Activated T-cell treated with anti-CD3 and anti-CD28 coated beads, Interleukin-2, amount 50 U/mL, for 72 hours (primary cell): ENCODE measurements at regions not wholly inside any gene's neighbourhood (a gene's known extent, or its start where the extent isn't known, plus 50 kb on each side); places are given as distances from the start of the nearest gene placed in this dataset.

ENCODE experiments used
- ATAC-seq, 2 donors: fragments of 150-1000 bp; cut with Tn5 transposase; replicated peaks in 1 of 2; 2 replicates each; pipeline ENCODE4 v1.10.0; 2021; ENCODE audit warnings: moderate library complexity in 2 of 2, mild to moderate bottlenecking in 1 of 2
- DNase-seq, 2 donors: peaks; one replicate each; pipeline ENCODE4 v3.0.0; 2021 to 2022; ENCODE audit warnings: mixed read lengths in 1 of 2
- H3K27ac Mint-ChIP-seq: one replicate; pipeline ENCODE4 v1.8.0; 2022; ENCODE audit warnings: mild to moderate bottlenecking, moderate library complexity, mixed read lengths
- H3K27me3 Mint-ChIP-seq: one replicate; pipeline ENCODE4 v1.8.0; 2022; ENCODE audit warnings: low read depth, mixed read lengths
- H3K36me3 Mint-ChIP-seq, 2 donors: one replicate each; pipeline ENCODE4 v1.8.0; 2022; ENCODE audit warnings: mixed read lengths in 2 of 2, mild to moderate bottlenecking in 1 of 2; ENCODE audit not compliant: insufficient read depth in 2 of 2
- H3K4me1 Mint-ChIP-seq: one replicate; pipeline ENCODE4 v1.8.0; 2022; ENCODE audit warnings: low read depth, mixed read lengths
- H3K4me3 Mint-ChIP-seq, 2 donors: one replicate each; pipeline ENCODE4 v1.8.0; 2022; ENCODE audit warnings: mild to moderate bottlenecking in 2 of 2, mixed read lengths in 2 of 2, moderate library complexity in 2 of 2
- H3K9me3 Mint-ChIP-seq, 2 donors: one replicate each; pipeline ENCODE4 v1.8.0; 2022; ENCODE audit warnings: mixed read lengths in 2 of 2

DNA sequence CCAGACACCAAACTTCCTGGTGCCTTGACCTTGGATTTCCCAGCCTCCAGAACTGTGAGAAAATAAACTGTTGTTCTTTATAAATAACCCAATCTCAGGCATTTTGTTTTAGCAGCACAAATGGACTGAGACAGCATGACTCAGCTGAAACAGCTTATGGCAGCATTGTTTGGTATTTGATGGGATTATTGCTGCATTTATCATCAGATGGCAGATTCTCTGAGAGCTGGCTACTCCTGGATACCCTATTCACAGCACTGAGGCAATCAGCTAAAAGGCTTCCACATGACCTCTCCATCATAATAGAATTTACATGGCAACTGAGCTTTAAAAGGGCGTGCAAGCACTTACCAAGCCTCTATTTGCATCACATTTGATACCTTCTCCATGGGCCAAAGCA, 623.1 kb upstream of the CPEB2 start:
- no peaks in the 10 kb centered on the region for H3K9me3 Mint-ChIP-seq
- H3K4me1 Mint-ChIP-seq: no peaks in the 10 kb centered on the region
- H3K4me3 Mint-ChIP-seq: no peak overlapping the region
- ATAC-seq: no peak
- no peak overlapping the region for H3K27ac Mint-ChIP-seq
- H3K36me3 Mint-ChIP-seq: no peaks in the 10 kb centered on the region
- peaks cover 7% of the 10 kb centered on the region for H3K27me3 Mint-ChIP-seq
- DNase-seq: no peak

GRCh38 chr4:14383652-14384051, 618.6 kb upstream of the CPEB2 start:
- H3K27ac Mint-ChIP-seq: no peak overlapping the region
- no peaks in the 10 kb centered on the region for H3K36me3 Mint-ChIP-seq
- peaks cover 12% of the 10 kb centered on the region for H3K27me3 Mint-ChIP-seq
- H3K4me3 Mint-ChIP-seq: no peak overlapping the region
- no peak for ATAC-seq
- DNase-seq: no peak
- peaks cover 0 to 2% of the 10 kb centered on the region in 2 donors for H3K9me3 Mint-ChIP-seq
- no peaks in the 10 kb centered on the region for H3K4me1 Mint-ChIP-seq

- DNase-seq (no peak), ATAC-seq (no peak)
- Mint-ChIP-seq H3K4me1 (no peaks in the 10 kb centered on the region), H3K27ac (no peak overlapping the region), H3K4me3 (no peak overlapping the region), H3K9me3 (peaks cover 0 to 2% of the 10 kb centered on the region in 2 donors), H3K27me3 (peaks cover 16% of the 10 kb centered on the region), H3K36me3 (no peaks in the 10 kb centered on the region)
Measured at GRCh38 chr4:14384824-14385223, 617.5 kb upstream of the CPEB2 start.

DNA sequence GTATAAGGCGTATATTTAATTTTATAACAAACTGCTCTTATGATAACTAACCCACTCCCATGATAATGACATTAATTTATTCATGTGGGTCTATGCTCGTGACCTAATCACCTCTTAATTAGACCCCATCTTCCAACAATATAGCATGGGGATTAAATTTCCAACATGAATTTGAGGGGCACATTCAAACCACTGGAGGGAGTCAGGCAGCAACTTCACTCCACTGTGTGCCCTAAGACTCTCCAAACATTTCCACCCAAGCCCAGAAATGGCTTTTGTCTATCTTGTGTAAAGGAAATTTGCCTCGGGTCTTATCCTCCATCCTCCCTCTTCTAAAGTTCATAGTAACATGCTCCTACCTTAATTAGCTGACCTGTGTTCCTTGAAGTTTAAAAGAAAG, 616.1 kb upstream of the CPEB2 start:
- no peak overlapping the region for H3K4me3 Mint-ChIP-seq
- peaks cover 0 to 2% of the 10 kb centered on the region in 2 donors for H3K9me3 Mint-ChIP-seq
- peaks cover 17% of the 10 kb centered on the region for H3K27me3 Mint-ChIP-seq
- no peak for ATAC-seq
- DNase-seq: no peak
- H3K27ac Mint-ChIP-seq: no peak overlapping the region
- no peaks in the 10 kb centered on the region for H3K36me3 Mint-ChIP-seq
- no peaks in the 10 kb centered on the region for H3K4me1 Mint-ChIP-seq

- Mint-ChIP-seq H3K4me1 (no peaks in the 10 kb centered on the region), H3K36me3 (no peaks in the 10 kb centered on the region), H3K27ac (no peak overlapping the region), H3K9me3 (peaks cover 0 to 2% of the 10 kb centered on the region in 2 donors), H3K4me3 (no peak overlapping the region), H3K27me3 (peaks cover 17% of the 10 kb centered on the region)
- ATAC-seq (no peak), DNase-seq (no peak)
Measured at GRCh38 chr4:14387647-14388046, 614.6 kb upstream of the CPEB2 start.

DNA sequence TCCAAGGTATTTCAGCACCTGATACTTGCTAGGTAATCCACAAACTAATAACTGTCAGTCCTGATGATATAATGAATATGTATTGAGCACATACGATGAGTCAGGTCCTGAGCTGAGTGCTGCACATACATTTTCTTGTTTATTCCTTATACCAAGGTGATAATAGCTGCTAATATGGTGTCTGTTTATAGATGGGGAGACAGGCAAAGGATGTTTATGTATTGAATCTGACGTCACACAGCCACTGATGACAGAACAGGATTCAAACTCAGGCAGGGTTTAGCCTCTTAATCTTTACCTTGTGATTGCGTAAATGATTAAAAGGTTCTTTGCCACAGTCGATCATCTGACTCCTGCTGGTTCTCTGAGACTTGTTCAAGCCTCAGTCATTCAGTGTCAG, 609.9 kb upstream of the CPEB2 start:
- DNase-seq (no peak), ATAC-seq (no peak)
- H3K27me3 Mint-ChIP-seq: peaks cover 5% of the 10 kb centered on the region
- no peak overlapping the region for H3K4me3 Mint-ChIP-seq
- H3K4me1 Mint-ChIP-seq: no peaks in the 10 kb centered on the region
- H3K9me3 Mint-ChIP-seq: peaks cover 0 to 2% of the 10 kb centered on the region in 2 donors
- H3K27ac Mint-ChIP-seq: no peak overlapping the region
- H3K36me3 Mint-ChIP-seq: no peaks in the 10 kb centered on the region

DNA sequence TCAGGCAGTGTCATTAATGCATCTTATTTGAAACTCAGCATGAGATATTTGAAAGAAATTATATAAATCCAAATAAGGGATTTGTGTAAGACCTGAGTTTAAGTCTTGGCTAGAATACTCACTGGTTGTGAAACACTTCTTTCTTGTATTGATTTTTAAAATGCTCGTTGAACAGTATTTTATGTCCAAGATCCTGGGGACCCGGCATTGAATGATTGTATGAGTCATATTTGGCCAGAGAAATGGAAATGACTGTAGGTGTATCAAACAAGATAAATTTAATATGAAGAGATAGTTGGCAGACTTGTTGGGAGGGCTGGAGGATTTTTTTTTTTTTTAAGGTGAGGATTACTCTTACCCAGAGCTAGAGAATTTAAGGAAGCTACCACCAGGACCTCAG, 606.1 kb upstream of the CPEB2 start:
- DNase-seq (no peak), ATAC-seq (no peak)
- Mint-ChIP-seq H3K4me1 (no peaks in the 10 kb centered on the region), H3K27ac (no peak overlapping the region), H3K4me3 (no peak overlapping the region), H3K9me3 (peaks cover 3 to 4% of the 10 kb centered on the region in 2 donors), H3K27me3 (no peaks in the 10 kb centered on the region), H3K36me3 (peaks cover 0 to 2% of the 10 kb centered on the region in 2 donors)

- ATAC-seq (no peak), DNase-seq (no peak)
- Mint-ChIP-seq H3K9me3 (peaks cover 6 to 11% of the 10 kb centered on the region in 2 donors), H3K4me3 (no peak overlapping the region), H3K27me3 (no peaks in the 10 kb centered on the region), H3K4me1 (no peaks in the 10 kb centered on the region), H3K27ac (no peak overlapping the region), H3K36me3 (peaks cover 2 to 7% of the 10 kb centered on the region in 2 donors)
Measured at GRCh38 chr4:14399848-14400247, 602.4 kb upstream of the CPEB2 start.

DNA sequence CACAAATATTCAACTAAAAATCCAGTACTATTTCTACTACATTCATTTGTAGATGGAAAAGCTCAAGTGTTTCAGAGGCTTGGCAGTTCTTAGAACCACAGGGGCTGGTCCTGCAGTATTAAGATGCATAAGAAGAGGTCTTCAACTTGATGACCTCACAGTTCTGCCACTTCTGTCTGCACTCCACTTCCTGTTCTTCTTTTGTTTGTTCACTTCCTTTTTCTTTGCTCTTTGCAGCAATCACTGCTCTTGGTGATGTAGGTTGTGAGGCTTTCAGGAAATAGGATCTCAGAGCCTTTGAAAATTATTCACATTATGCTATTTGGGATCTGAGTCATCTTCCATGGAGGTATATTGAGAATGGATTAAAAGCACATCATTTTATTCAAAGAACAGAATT, 602.0 kb upstream of the CPEB2 start:
- Mint-ChIP-seq H3K27ac (no peak overlapping the region), H3K36me3 (peaks cover 2 to 7% of the 10 kb centered on the region in 2 donors), H3K4me3 (no peak overlapping the region), H3K27me3 (no peaks in the 10 kb centered on the region), H3K9me3 (peaks cover 6 to 11% of the 10 kb centered on the region in 2 donors), H3K4me1 (no peaks in the 10 kb centered on the region)
- no peak for DNase-seq
- no peak for ATAC-seq

DNA sequence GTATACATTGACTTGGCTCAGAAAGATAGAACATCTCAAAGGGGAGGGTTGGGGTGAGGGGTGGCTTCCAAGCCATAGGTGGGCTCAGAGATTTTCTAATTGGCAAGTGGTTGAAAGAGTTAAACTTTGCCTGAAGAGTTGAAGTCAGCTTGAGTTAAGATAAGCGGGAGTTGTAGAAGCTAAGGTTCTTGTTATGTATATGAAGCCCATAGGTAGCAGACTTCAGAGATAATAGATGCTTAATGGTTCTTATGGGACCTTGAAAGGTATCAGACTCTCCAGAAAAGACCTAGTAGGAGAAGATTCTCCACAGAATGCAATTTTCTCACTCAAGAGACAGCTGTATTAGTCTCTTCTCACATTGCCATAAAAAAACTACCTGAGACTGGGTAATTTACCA, 599.1 kb upstream of the CPEB2 start:
- DNase-seq (no peak), ATAC-seq (no peak)
- Mint-ChIP-seq H3K27ac (no peak overlapping the region), H3K4me3 (no peak overlapping the region), H3K36me3 (peaks cover 2 to 7% of the 10 kb centered on the region in 2 donors), H3K27me3 (no peaks in the 10 kb centered on the region), H3K4me1 (no peaks in the 10 kb centered on the region), H3K9me3 (peaks cover 7 to 11% of the 10 kb centered on the region in 2 donors)

- Mint-ChIP-seq H3K9me3 (peaks cover 6 to 11% of the 10 kb centered on the region in 2 donors), H3K4me1 (no peaks in the 10 kb centered on the region), H3K36me3 (peaks cover 2 to 5% of the 10 kb centered on the region in 2 donors), H3K4me3 (no peak overlapping the region), H3K27me3 (no peaks in the 10 kb centered on the region), H3K27ac (no peak overlapping the region)
- ATAC-seq: no peak
- no peak for DNase-seq
Measured at GRCh38 chr4:14404730-14405129, 597.6 kb upstream of the CPEB2 start.

- ATAC-seq: no peak
- H3K4me3 Mint-ChIP-seq: no peak overlapping the region
- H3K4me1 Mint-ChIP-seq: no peaks in the 10 kb centered on the region
- no peak for DNase-seq
- H3K9me3 Mint-ChIP-seq: peaks cover 1 to 2% of the 10 kb centered on the region in 2 donors
- H3K36me3 Mint-ChIP-seq: no peaks in the 10 kb centered on the region
- H3K27ac Mint-ChIP-seq: no peak overlapping the region
- no peaks in the 10 kb centered on the region for H3K27me3 Mint-ChIP-seq
Measured at GRCh38 chr4:14410516-14410915, 591.8 kb upstream of the CPEB2 start.

DNA sequence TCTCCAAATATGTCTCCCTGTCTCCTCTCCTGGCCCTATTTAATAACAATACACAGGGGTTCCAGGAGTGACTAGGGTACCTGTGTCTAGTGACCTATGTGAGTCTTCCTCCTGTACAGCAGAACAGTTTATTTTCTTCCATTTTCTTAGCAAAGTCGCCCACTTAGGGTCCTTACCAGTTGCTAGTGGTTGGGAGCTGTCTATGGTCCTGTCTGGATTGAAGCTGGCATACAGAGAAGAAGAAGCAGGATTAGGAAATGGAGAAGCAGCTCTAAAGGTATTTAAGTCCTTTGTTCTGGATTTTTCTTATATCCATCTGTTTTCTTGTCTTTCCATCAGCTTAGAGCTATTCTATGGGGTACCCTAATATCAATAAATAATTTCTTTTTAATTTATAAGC, 587.1 kb upstream of the CPEB2 start:
- ATAC-seq (no peak), DNase-seq (no peak)
- no peaks in the 10 kb centered on the region for H3K9me3 Mint-ChIP-seq
- H3K4me3 Mint-ChIP-seq: no peak overlapping the region
- H3K4me1 Mint-ChIP-seq: no peaks in the 10 kb centered on the region
- H3K27ac Mint-ChIP-seq: no peak overlapping the region
- H3K36me3 Mint-ChIP-seq: no peaks in the 10 kb centered on the region
- no peaks in the 10 kb centered on the region for H3K27me3 Mint-ChIP-seq

DNA sequence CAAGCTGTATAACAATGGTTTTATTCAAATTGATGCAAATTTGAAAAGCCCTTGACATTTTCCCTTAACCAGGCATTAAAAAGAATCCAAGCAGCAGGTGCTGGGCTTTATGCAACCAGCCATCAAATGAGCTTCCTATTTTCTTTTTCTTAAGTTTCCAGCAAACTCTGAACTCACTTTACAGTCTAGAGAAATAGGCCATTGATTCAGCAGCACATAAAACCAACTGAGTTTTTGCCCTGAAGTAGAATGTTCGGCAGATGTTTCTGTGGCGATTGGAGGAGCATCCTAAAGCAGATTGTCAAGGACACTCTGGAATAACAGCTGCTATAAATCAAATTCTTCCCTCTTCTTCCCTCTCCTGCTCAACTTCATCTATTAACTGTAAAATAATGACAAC, 582.8 kb upstream of the CPEB2 start:
- Mint-ChIP-seq H3K27me3 (no peaks in the 10 kb centered on the region), H3K27ac (no peak overlapping the region), H3K9me3 (no peaks in the 10 kb centered on the region), H3K36me3 (no peaks in the 10 kb centered on the region), H3K4me1 (no peaks in the 10 kb centered on the region), H3K4me3 (no peak overlapping the region)
- ATAC-seq: no peak
- no peak for DNase-seq
